SK-N-SH (cell line): ENCODE measurements at regions not wholly inside any gene's neighbourhood (a gene's known extent, or its start where the extent isn't known, plus 50 kb on each side); places are given as distances from the start of the nearest gene placed in this dataset.
"Not testable (repeated sequence)": the region's sequence is repeated elsewhere in the genome, so short reads cannot be mapped to it uniquely, and the experiment has no call there.

ENCODE experiments used
- CTCF ChIP-seq: fragments of 200-600 bp; sonication (generic); IDR thresholded peaks from 2 replicates; pipeline ENCODE4 v1.6.1; 2017; ENCODE audit warnings: antibody characterized with exemption, mild to moderate bottlenecking, moderate library complexity
- MAX ChIP-seq: IDR thresholded peaks from 2 replicates; pipeline ENCODE4 v1.4.0; 2012; ENCODE audit warnings: low read depth
- SIN3A ChIP-seq: IDR thresholded peaks from 2 replicates; pipeline ENCODE4 v1.6.1; 2012; ENCODE audit warnings: low read depth, mild to moderate bottlenecking, low read length, moderate library complexity, borderline replicate concordance
- TF ChIP-seq, protein P1 (sequence below): IDR thresholded peaks from 2 replicates; pipeline ENCODE4 v1.6.1; 2012; ENCODE audit warnings: mild to moderate bottlenecking, low read depth, low read length, moderate library complexity

DNA sequence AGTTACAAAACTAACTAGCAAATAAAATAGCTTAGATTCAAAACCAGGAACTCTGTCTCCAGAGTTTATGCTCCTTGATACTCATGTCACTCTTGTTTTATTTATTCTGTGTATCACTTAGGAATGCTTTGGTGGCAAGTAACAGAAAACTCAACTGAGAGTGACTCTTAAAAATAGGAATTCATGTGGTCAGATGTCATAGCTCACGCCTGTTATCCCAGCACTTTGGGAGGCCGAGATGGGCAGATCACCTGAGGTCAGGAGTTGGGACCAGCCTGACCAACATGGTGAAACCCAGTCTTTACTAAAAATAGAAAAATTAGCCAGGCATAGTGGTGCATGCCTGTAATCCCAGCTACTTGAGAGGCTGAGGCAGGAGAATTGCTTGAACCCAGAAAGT lies 252.1 kb downstream of the ENC1 start:
- not testable (repeated sequence) for TF ChIP-seq CTCF, SIN3A, MAX
- TF ChIP-seq, protein P1, sequence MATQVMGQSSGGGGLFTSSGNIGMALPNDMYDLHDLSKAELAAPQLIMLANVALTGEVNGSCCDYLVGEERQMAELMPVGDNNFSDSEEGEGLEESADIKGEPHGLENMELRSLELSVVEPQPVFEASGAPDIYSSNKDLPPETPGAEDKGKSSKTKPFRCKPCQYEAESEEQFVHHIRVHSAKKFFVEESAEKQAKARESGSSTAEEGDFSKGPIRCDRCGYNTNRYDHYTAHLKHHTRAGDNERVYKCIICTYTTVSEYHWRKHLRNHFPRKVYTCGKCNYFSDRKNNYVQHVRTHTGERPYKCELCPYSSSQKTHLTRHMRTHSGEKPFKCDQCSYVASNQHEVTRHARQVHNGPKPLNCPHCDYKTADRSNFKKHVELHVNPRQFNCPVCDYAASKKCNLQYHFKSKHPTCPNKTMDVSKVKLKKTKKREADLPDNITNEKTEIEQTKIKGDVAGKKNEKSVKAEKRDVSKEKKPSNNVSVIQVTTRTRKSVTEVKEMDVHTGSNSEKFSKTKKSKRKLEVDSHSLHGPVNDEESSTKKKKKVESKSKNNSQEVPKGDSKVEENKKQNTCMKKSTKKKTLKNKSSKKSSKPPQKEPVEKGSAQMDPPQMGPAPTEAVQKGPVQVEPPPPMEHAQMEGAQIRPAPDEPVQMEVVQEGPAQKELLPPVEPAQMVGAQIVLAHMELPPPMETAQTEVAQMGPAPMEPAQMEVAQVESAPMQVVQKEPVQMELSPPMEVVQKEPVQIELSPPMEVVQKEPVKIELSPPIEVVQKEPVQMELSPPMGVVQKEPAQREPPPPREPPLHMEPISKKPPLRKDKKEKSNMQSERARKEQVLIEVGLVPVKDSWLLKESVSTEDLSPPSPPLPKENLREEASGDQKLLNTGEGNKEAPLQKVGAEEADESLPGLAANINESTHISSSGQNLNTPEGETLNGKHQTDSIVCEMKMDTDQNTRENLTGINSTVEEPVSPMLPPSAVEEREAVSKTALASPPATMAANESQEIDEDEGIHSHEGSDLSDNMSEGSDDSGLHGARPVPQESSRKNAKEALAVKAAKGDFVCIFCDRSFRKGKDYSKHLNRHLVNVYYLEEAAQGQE, result not testable (repeated sequence)
